ENCODE measurements at regions not wholly inside any gene's neighbourhood (a gene's known extent, or its start where the extent isn't known, plus 50 kb on each side); places are given as distances from the start of the nearest gene placed in this dataset.

DNA sequence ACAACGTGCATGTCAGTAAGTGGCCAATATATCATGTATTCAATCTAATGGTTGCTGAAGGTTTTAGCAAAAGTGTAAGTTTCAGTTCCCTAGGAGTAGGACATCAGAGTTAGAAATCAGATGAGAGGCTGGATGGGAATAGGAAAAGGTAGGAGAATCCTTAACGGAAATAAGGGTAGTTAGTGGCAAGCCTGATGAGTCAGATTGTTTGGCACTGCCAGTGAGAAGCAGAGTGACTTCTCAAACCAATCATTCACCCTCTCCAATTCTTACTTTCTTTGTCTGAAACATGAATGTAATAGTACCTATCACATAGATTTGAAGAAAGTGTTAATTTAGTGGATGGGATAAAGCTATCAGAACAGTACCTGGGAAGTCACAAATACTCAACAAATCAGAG, 894.0 kb downstream of the NTRK3 start:
- Histone ChIP-seq H3K4me3 (ENCODE audit: low read depth, low read length, poor library complexity, severe bottlenecking) (no peak overlapping the region), H3K36me3 (ENCODE audit: insufficient read depth, low read length, poor library complexity, severe bottlenecking) (no peaks in the 10 kb centered on the region), H3K4me1 (ENCODE audit: insufficient read depth, low read length, poor library complexity, severe bottlenecking) (no peaks in the 10 kb centered on the region), H3K27me3 (replicated peaks; ENCODE audit: insufficient read depth, low read depth, low read length, poor library complexity) (no peaks in the 10 kb centered on the region), H3K9me3 (ENCODE audit: low read depth, low read length, poor library complexity, severe bottlenecking) (peaks cover 46% of the 10 kb centered on the region), H3K27ac (ENCODE audit: low read depth, low read length, poor library complexity, severe bottlenecking) (no peak overlapping the region)
- intact Hi-C loops (cut with micrococcal nuclease; ENCODE audit: unreplicated experiment), result no loop called here
- TF ChIP-seq, protein P1, sequence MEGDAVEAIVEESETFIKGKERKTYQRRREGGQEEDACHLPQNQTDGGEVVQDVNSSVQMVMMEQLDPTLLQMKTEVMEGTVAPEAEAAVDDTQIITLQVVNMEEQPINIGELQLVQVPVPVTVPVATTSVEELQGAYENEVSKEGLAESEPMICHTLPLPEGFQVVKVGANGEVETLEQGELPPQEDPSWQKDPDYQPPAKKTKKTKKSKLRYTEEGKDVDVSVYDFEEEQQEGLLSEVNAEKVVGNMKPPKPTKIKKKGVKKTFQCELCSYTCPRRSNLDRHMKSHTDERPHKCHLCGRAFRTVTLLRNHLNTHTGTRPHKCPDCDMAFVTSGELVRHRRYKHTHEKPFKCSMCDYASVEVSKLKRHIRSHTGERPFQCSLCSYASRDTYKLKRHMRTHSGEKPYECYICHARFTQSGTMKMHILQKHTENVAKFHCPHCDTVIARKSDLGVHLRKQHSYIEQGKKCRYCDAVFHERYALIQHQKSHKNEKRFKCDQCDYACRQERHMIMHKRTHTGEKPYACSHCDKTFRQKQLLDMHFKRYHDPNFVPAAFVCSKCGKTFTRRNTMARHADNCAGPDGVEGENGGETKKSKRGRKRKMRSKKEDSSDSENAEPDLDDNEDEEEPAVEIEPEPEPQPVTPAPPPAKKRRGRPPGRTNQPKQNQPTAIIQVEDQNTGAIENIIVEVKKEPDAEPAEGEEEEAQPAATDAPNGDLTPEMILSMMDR (conservative IDR thresholded peaks at IDR 0.05; ENCODE audit: low read depth, low read length), result no peak
- DNase-seq (ENCODE audit: low spot score), result no peak
- ChIA-PET CTCF (no interaction called here), POLR2A (ENCODE audit: low non-redundant PET) (no interaction called here)
- no TSS peak for BruUV-seq (replicated peaks)

DNA sequence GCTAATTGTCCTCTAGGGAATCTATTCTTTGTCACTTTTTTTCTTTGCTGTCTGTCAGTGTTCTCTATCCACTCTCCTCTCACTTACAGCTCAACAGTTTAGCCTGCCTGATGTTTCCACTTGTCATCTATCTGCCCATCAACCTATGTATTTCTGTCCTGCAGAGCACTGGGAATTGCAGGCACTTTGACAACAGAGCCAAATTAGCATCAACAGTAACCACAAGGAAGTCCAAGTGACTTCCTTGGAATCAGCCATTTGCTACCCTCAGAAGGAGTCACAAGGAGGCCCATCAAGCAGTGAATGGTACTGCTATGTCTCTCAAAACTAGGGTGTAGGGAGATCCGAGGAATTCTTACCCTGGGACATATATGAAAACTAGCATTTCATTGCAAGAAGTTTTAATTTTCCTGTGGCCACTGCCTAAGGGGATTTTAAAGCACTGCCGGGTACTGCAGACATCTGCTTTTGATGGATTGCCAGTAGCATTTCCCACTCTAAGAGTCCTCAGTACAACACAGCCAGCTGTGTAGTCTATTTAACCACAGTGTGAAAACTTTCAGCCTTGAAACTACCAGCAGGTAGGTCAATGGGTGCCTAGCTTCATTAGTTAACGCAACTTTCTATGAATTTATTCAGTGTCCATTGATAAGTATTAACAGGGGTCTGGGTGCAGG, 898.8 kb downstream of the NTRK3 start:
- ChIA-PET CTCF (interaction anchor here (0.5 kb wide), 1 partner anchor 315 kb away, joined by 3 read pairs; no protein-coding TSS in a partner anchor), POLR2A (ENCODE audit: low non-redundant PET) (no interaction called here)
- no TSS peak for BruUV-seq (replicated peaks)
- TF ChIP-seq EZH2 (IDR thresholded peaks at IDR 0.05; ENCODE audit: borderline replicate concordance, low read depth, low read length, poor library complexity, severe bottlenecking), result no peak
- TF ChIP-seq, protein P1 (conservative IDR thresholded peaks at IDR 0.05; ENCODE audit: low read depth, low read length), result no peak
- H3K4me3 ChIP-seq (ENCODE audit: low read depth, low read length, poor library complexity, severe bottlenecking), result no peak overlapping the region
- no peak for DNase-seq (ENCODE audit: low spot score)
- no peaks in the 10 kb centered on the region for H3K27me3 ChIP-seq (replicated peaks; ENCODE audit: insufficient read depth, low read depth, low read length, poor library complexity)
- intact Hi-C loops (cut with micrococcal nuclease; ENCODE audit: unreplicated experiment), result no loop called here
- H3K27ac ChIP-seq (ENCODE audit: low read depth, low read length, poor library complexity, severe bottlenecking), result no peak overlapping the region
- no peaks in the 10 kb centered on the region for H3K4me1 ChIP-seq (ENCODE audit: insufficient read depth, low read length, poor library complexity, severe bottlenecking)
- H3K9me3 ChIP-seq (ENCODE audit: low read depth, low read length, poor library complexity, severe bottlenecking), result peaks cover 29% of the 10 kb centered on the region
- no peaks in the 10 kb centered on the region for H3K36me3 ChIP-seq (ENCODE audit: insufficient read depth, low read length, poor library complexity, severe bottlenecking)

DNA sequence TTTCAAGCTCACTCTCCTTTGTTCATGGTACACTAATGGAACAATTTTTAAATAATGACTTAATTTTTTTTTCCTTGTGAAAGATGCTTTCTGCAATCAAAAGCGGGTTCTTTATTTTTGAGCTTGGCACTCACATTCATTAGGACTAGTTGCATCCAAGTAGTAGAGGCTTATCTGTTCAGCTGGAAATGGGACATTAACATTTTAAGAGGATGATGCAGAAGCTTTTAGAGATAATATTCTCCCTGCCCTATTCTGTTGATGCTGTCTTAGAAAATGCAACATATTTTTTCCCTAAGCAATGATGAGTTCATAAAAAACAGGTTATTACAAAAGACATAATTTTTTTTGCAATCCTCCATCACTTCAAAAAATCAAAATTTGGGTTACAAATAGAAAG, 900.6 kb downstream of the NTRK3 start:
- Histone ChIP-seq H3K9me3 (ENCODE audit: low read depth, low read length, poor library complexity, severe bottlenecking) (peaks cover 35% of the 10 kb centered on the region), H3K27ac (ENCODE audit: low read depth, low read length, poor library complexity, severe bottlenecking) (no peak overlapping the region), H3K27me3 (replicated peaks; ENCODE audit: insufficient read depth, low read depth, low read length, poor library complexity) (no peaks in the 10 kb centered on the region), H3K4me1 (ENCODE audit: insufficient read depth, low read length, poor library complexity, severe bottlenecking) (no peaks in the 10 kb centered on the region), H3K36me3 (ENCODE audit: insufficient read depth, low read length, poor library complexity, severe bottlenecking) (no peaks in the 10 kb centered on the region), H3K4me3 (ENCODE audit: low read depth, low read length, poor library complexity, severe bottlenecking) (no peak overlapping the region)
- no peak for TF ChIP-seq EZH2 (IDR thresholded peaks at IDR 0.05; ENCODE audit: borderline replicate concordance, low read depth, low read length, poor library complexity, severe bottlenecking)
- TF ChIP-seq, protein P1 (conservative IDR thresholded peaks at IDR 0.05; ENCODE audit: low read depth, low read length), result no peak
- POLR2A ChIA-PET (ENCODE audit: low non-redundant PET), result no interaction called here
- CTCF ChIA-PET, result no interaction called here
- BruUV-seq (replicated peaks), result no TSS peak
- intact Hi-C loops (cut with micrococcal nuclease; ENCODE audit: unreplicated experiment), result no loop called here
- DNase-seq (ENCODE audit: low spot score), result no peak

Data from A673 (cell line).